Nephron progenitor cell (in vitro differentiated cells): ENCODE measurements at regions not wholly inside any gene's neighbourhood (a gene's known extent, or its start where the extent isn't known, plus 50 kb on each side); places are given as distances from the start of the nearest gene placed in this dataset.

Experiments
- DNase-seq: peaks from one replicate; pipeline ENCODE4 v3.0.0; 2021
- H3K27ac Mint-ChIP-seq: 2 replicates; pipeline ENCODE4 v1.8.0; 2021; ENCODE audit warnings: mild to moderate bottlenecking, moderate library complexity, mixed read lengths
- H3K27me3 Mint-ChIP-seq: 2 replicates; pipeline ENCODE4 v1.8.0; 2021; ENCODE audit warnings: mild to moderate bottlenecking, low read depth, mixed read lengths; ENCODE audit not compliant: poor library complexity
- H3K36me3 Mint-ChIP-seq: 2 replicates; pipeline ENCODE4 v1.8.0; 2021; ENCODE audit warnings: low read depth, mixed read lengths
- H3K4me1 Mint-ChIP-seq: 2 replicates; pipeline ENCODE4 v1.8.0; 2021; ENCODE audit warnings: mixed read lengths
- H3K4me3 Mint-ChIP-seq: 2 replicates; pipeline ENCODE4 v1.8.0; 2021; ENCODE audit warnings: mild to moderate bottlenecking, moderate library complexity, mixed read lengths
- H3K9me3 Mint-ChIP-seq: 2 replicates; pipeline ENCODE4 v1.8.0; 2021; ENCODE audit warnings: mild to moderate bottlenecking, moderate library complexity, mixed read lengths
- TF ChIP-seq, protein P1 (sequence below): fragments of 200-600 bp; sonication (generic); IDR thresholded peaks from 2 replicates; pipeline ENCODE4 v1.5.0; 2021; ENCODE audit warnings: antibody characterized with exemption

DNA sequence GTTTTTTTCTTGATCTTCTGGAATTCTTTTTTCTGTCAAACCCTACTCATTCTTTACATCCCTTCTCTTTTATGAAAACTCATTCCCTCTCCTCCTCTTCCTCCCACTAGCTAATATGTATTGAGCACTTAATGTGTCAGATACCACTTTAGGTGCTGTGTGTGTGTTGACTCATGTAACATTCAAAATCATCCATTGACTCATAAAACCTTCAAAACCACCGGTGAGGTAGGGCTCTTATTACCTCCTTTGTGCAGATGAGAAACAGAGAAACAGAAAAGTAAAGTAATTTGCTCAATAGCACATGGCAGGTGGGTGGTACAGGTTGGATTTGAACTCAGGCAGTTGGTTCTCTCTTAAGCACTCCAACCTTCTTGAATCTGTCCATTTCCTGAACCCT, 136.3 kb upstream of the NEDD9 start:
- Mint-ChIP-seq H3K9me3 (peaks cover 11% of the 10 kb centered on the region), H3K27me3 (peaks cover 8% of the 10 kb centered on the region), H3K36me3 (no peaks in the 10 kb centered on the region), H3K4me1 (peaks cover 29% of the 10 kb centered on the region), H3K4me3 (no peak overlapping the region), H3K27ac (peak overlapping the region; percentile 32)
- no peak for DNase-seq
- TF ChIP-seq, protein P1, sequence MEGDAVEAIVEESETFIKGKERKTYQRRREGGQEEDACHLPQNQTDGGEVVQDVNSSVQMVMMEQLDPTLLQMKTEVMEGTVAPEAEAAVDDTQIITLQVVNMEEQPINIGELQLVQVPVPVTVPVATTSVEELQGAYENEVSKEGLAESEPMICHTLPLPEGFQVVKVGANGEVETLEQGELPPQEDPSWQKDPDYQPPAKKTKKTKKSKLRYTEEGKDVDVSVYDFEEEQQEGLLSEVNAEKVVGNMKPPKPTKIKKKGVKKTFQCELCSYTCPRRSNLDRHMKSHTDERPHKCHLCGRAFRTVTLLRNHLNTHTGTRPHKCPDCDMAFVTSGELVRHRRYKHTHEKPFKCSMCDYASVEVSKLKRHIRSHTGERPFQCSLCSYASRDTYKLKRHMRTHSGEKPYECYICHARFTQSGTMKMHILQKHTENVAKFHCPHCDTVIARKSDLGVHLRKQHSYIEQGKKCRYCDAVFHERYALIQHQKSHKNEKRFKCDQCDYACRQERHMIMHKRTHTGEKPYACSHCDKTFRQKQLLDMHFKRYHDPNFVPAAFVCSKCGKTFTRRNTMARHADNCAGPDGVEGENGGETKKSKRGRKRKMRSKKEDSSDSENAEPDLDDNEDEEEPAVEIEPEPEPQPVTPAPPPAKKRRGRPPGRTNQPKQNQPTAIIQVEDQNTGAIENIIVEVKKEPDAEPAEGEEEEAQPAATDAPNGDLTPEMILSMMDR, result no peak

DNA sequence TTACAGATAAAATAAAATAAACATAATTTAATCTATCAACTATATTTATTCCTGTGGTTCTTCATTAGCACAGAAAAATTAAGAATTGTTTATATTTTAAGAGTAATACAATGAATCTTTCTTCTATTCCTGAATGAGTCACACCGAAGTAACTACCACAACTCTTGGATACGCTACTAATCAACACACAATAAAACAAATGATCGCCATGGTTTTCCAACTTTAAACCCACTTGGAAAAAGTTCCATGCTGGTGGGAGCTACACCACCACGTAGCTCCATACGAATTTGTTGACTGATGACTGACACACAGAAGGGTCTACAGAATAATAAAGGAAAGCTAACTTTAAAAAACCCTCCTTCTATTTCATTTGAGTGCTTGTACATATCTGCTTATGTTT, 135.8 kb upstream of the NEDD9 start:
- Mint-ChIP-seq H3K36me3 (no peaks in the 10 kb centered on the region), H3K4me1 (peaks cover 29% of the 10 kb centered on the region), H3K27me3 (peaks cover 8% of the 10 kb centered on the region), H3K9me3 (peaks cover 11% of the 10 kb centered on the region), H3K27ac (no peak overlapping the region), H3K4me3 (no peak overlapping the region)
- DNase-seq, result no peak
- TF ChIP-seq, protein P1, result no peak

DNA sequence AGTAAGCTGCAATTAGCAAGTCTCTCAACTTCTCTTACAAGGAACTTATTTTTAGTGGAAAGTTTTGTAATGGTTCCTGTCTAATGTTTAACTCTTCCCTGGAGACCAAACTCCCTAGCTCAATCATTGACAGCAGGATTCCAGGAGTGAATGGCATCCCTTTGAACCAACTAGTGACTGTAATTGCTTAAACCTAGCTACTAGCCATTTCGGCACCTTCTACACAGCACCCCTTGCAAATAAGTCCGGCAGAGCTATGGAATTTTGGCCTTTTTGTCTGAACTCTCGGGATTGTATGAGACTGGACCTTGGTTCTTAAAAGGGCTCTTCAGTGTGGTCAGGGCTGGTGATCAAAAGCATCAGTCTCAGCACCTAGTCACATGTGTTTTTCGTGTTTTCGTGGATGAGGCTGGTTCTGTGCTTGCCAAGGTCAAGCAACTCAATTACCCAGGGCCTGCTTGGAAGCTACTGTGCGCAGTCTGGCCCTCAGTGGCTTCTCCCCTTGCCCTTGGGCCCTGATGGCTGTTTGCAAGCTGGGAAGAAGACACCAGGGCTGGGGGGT, 135.3 kb upstream of the NEDD9 start:
- peaks cover 29% of the 10 kb centered on the region for H3K4me1 Mint-ChIP-seq
- peaks cover 8% of the 10 kb centered on the region for H3K27me3 Mint-ChIP-seq
- H3K27ac Mint-ChIP-seq, result peak overlapping the region; percentile 55
- TF ChIP-seq, protein P1, result no peak
- no peak overlapping the region for H3K4me3 Mint-ChIP-seq
- peaks cover 11% of the 10 kb centered on the region for H3K9me3 Mint-ChIP-seq
- H3K36me3 Mint-ChIP-seq, result no peaks in the 10 kb centered on the region
- DNase-seq, result no peak

DNA sequence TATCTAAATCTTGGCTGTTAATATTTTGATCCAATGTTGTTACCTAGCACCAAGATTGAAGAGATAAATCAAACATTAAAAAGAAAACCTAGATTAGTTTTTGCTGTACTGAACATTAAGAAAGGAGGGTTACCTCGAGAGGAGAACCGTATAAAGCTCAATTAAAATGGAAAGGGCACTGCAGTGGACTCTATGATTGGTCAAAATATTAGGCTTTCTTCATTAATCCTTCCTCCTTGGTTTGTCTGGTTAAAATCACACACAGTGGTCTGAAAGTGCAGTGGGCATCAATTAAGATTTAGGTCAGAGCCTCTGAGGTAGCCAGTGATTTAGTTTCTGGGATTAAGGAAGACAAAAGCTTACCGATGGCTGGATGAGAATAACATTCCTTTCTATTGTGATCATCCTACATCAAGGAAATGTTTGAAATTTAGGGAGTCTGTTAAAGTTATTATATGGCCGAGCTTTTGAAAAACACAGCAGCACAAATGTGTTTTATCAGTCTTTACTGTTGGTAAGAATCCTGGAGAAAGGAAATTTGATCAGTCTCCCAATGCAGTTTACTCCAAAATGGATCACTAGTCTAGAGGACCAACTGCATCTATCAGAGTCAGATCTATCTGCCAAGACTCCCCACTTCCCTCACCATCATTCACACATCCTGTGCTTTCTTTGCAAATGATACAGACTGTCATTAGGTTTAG, 134.6 kb upstream of the NEDD9 start:
- peak overlapping the region; percentile 55 for H3K27ac Mint-ChIP-seq
- peaks cover 9% of the 10 kb centered on the region for H3K9me3 Mint-ChIP-seq
- H3K4me1 Mint-ChIP-seq, result peaks cover 29% of the 10 kb centered on the region
- no peak overlapping the region for H3K4me3 Mint-ChIP-seq
- H3K36me3 Mint-ChIP-seq, result no peaks in the 10 kb centered on the region
- H3K27me3 Mint-ChIP-seq, result peaks cover 8% of the 10 kb centered on the region
- TF ChIP-seq, protein P1, result no peak
- DNase-seq, result no peak

DNA sequence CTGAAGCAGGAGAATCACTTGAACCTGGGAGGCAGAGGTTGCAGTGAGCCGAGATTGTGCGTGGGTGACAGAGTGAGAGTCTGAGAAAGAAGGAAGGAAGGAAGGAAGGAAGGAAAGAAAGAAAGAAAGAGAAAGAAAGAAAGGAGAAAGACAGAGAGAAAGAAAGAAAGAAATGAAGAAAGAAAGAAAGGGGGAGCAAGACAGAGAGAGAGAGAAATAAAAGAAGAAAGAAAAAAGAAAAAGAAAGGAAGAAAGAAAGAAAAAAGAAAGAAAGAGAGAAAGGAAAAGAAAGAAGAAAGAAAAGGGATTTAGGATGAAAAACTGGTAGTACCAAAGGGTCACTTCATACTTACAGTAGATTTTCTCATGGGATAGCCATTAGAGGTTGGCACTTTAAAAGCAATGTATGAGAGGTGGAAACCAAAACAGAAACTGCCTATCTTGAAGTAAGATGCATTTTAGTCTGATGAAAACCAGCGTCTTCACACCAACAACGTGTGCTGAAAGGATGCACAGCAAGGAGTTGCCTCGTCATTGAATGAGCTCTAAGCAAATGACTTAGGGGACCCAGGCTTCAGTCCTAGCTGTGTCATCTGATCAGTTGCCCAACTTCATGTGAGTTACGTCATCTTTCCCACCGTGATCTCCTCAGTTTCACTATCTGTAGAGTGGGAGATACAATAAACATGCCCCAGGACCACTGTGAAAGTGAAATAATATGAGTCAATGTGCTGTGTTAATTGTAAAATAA, 133.9 kb upstream of the NEDD9 start:
- no peak overlapping the region for H3K27ac Mint-ChIP-seq
- H3K27me3 Mint-ChIP-seq, result peaks cover 9% of the 10 kb centered on the region
- H3K9me3 Mint-ChIP-seq, result peaks cover 6% of the 10 kb centered on the region
- TF ChIP-seq, protein P1, result no peak
- DNase-seq, result no peak
- H3K4me1 Mint-ChIP-seq, result peaks cover 29% of the 10 kb centered on the region
- H3K4me3 Mint-ChIP-seq, result no peak overlapping the region
- no peaks in the 10 kb centered on the region for H3K36me3 Mint-ChIP-seq
